ENCODE measurements at regions not wholly inside any gene's neighbourhood (a gene's known extent, or its start where the extent isn't known, plus 50 kb on each side); places are given as distances from the start of the nearest gene placed in this dataset.

DNA sequence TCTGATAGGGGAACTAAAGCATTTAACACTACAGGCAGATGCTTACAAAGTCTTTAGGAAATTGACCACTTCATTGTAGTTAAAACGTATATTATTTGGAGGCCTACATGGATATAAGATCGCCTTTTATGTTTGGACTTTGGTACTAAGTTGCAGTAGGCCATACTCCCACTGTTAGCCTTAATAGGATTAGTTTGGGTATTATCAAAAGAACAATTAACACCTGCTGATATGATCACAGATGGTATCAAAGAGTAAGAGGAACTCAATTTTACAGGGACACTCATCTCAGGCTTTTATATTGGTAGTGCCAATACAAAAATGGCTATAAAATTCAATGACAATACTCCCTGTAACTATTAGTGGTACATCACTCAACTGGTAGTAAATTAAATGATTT lies 1183.0 kb downstream of the MAT2B start:
- no peak for DNase-seq (ENCODE audit: low spot score)

DNA sequence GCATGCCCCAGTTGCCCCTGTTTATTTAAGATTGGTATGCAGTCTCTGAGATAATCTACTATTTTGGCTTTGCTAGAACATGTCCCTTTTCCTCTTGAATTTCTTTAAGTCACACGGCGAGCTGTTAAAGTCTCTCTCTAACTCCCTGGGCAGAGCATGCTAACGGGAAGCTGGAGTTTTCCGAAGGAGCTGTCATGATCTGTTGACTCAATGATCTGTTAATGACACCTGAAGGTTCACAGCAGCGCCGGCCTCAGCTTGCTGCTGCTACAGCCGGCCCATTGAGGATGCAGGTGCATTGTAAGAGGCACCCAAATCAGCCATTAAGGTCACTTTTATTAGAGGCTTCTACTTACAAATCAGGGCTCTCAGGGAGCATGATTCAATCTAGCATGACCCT lies 1203.4 kb downstream of the MAT2B start:
- DNase-seq (ENCODE audit: low spot score): no peak

DNA sequence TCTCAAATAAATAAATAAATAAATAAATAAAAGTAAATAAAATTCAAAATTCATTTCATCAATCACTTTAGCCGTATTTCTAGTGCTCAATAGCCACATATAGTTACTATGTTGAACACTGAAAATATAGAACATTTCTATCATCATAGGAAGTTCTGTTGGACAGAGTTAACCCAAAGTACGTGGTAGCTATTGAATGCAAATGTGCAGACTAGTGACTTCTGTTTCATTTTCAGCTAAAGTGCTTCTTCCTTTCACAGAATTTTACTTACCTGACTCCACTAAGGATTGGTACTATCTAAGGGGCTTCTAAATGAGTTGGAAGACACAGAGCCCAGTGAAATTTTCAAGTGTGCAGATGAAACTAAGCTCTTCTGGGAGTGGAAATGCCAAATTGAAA lies 1208.3 kb downstream of the MAT2B start:
- no peak for DNase-seq (ENCODE audit: low spot score)

DNA sequence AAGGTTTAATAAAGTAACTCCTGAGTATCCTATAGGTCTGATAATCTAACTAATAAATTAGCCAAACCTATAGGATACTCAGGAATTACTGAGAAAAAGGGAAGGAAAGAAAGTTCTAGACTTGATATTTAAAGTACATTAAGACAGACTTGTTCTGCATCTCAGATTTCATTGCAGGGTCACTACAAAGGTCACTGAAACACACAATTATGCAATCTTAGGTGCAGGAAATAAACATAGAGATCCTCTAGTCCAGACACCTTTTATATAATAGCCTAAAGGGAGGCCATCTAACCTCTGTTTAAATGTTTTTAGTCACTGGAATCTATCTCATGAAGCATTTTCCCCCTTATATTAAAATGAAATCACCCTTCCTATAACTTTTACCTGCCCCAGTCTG lies 1215.7 kb downstream of the MAT2B start:
- DNase-seq (ENCODE audit: low spot score): no peak

DNA sequence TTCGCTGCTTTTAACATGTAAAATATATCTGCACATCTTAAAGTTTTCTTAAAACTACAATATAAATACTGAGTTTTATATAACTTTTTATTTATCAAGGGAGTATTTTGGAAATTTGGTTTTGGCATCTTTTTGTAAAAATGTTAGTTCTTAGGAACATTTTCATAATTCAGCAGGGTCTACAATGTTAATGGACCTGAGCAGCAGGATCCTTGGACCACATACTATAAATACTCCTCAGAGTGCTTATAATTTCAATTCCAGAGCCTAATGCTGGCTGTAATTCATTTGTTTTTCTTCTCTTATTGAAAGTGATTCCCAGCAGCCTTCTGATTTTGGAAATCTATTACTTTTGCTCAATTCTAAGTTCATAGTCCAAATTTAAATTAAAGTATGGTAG lies 1216.2 kb downstream of the MAT2B start:
- DNase-seq (ENCODE audit: low spot score): no peak

DNA sequence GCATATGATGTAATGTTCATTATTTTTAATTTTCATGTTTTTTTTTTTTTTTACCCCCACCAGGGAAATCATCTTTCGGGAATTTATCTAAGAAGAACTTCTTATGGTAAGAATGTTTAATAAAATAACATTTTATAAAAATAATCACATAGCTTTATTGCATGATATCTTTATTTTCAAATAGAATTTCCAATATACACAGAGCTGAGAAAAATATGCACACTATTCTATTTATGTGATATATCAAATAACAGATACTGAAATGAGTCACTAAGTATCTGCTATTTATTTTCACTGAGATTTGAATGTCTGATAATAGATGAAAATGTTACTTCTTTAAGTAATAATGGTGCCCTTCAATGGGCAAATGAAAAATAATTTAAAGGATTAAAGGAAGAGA lies 1217.3 kb downstream of the MAT2B start:
- DNase-seq (ENCODE audit: low spot score): no peak

DNA sequence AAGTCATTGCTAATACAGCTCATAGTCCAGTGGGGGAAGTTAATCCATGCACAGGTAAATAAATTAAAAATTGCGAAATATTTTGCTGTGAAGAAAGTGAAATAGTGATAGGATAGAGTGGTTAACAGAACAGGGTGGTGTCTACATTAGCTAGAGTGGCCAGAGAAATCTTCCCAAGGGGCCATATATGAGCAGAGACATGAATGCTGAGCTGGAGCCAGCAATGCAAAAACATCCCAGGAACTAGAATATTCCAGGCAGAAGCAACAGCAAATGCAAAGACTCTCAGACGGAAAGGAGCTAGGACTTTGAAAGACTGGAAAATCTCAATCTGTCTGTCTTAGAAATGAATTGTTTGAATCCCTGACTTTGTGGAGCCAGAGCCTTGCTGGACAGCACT lies 1221.6 kb downstream of the MAT2B start:
- no peak for DNase-seq (ENCODE audit: low spot score)

DNA sequence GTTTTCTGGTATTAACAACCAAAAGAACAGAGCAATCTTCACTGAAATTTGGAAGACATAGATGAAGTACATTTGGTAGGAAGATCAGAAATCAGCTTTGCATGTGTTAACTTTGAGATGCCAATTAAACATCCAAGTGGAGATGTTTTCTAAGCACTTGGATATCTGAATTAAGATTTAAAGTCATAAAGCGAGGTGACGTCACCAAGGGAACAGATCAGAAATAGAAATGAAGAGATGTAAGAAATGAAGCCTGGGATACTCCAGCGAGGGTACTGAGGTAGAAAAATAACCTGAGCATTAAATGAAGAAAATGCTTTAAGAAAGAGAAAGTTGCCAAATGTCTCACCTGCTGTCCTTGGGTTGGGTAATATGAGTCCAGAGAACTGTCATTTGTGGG lies 1223.3 kb downstream of the MAT2B start:
- no peak for DNase-seq (ENCODE audit: low spot score)

DNA sequence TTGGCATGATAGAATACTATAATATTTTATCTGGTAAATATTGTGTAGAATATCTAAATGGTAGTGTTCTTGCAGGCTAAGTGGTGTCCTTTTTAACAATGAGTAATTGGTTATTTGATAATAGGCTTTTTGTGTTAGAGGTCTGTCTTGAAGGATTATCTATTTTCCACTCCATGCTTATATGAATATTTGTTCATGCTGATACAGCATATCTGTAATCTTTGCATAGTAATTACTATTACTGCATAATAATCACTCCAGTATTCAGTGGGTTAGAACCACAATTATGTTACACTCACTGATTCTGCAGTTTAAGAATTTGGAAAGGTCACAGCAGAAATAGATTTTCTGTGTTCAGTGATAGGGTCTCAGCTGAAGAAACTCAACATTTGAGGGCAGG lies 1229.9 kb downstream of the MAT2B start:
- no peak for DNase-seq (ENCODE audit: low spot score)

DNA sequence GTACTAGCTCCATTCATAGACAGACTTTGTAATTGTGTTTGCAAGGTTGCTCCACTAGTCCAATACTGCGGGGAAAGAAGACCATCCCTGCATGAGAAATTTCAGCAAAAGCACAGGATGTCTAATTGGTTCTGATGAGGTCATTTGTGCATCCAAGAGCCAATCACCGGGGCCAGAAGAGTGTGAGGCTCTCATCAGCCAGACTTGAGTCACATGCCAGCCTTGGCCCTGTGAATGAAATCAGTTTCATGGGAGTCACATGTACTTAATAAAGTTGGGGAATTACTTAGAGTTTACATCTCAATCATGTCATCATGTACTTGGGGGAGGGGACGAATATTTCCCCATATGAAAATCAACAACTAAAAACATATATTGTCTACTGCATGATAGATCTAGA lies 1236.0 kb downstream of the MAT2B start:
- no peak for DNase-seq (ENCODE audit: low spot score)

DNA sequence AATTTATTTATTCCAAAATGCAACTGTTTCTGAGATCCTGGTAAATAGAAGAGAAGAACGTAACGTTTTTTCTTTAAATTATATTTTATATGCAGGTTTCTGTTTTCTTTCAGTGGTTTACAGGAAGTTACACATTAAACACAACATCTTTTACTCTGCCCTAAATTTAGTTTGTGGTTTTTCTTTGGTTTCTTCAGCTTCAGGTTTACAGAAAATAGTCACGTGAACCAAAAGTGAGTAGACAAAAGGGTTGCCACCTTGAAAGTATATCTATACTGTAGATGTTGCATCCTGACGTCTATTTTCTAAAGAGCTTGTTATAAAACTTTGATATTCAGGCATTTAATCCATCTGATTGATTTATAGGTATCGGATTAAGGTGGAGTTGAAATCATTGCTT lies 1236.6 kb downstream of the MAT2B start:
- no peak for DNase-seq (ENCODE audit: low spot score)

DNA sequence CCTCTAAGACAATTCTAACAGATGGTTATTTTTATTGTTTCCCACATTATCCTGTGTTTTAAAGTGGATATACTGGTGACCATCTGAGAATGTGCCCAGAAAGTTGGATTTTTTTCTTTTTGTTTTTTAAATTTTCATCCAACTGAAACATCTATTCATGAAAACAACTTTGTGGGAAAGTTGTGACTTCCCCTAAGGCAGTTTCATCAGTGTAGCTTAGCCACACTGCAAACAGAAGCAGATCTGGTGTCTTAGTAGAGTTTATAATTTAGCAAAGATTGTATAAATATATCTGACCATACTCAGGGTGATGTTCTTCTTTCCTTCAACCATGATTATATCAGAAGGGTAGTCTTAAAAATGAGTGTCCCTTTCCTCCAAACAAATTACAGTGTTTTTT lies 1241.3 kb downstream of the MAT2B start:
- no peak for DNase-seq (ENCODE audit: low spot score)

DNA sequence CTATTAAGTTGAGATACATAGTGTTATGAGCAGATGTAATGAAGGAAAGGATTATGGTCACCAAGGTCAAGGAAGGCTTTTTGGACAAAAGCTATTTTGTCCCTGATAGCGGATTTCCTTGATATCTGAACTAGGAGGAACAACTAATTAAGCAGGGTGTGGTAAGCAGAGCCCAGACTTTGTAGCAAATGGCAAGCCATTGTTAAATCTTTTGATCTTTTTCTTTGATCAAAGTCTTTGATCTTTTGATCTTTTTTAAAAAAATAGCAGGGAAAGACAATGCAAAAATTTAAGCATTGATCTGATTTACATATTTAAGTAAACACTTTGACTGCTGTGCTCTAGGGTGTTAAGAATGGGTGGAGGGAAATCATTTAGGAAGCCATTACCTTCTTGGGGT lies 1242.0 kb downstream of the MAT2B start:
- DNase-seq (ENCODE audit: low spot score): no peak

DNA sequence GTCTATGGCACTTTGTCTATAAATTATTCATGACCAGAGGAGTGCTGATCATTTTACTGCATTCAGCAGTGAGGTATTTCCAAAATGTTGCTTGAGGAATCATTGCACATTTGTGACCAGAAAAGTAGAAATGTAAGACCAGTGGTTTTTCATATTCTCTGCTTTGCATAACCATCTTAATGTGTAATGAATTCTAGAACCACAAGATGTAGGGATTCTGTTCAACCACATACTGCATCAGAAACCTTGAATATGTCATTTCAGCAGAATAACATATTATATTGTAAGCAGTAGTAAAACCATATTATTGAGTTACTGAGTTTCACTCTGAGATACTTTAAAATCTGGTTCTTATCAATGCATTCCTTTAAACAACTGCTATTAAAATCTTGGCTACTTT lies 1243.4 kb downstream of the MAT2B start:
- no peak for DNase-seq (ENCODE audit: low spot score)

DNA sequence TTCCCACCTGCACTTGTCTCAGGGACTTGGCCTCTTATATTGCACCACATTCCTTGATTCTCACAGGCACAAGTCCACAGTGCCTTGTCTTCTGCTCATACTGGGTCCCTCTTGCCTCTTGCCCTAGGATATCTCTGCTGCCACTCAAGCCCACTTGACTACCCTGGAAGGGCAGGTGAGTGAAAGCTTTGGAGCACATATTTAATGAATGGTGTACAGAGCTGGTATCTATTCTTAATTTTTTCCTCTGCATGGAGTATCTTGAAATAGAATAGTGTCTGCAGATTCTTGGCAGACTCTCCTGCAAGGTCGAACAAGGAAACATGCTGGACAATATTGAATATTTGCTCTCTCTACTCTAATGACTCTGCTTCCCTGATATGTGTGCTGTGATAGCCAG lies 1248.0 kb downstream of the MAT2B start:
- DNase-seq (ENCODE audit: low spot score): no peak

DNA sequence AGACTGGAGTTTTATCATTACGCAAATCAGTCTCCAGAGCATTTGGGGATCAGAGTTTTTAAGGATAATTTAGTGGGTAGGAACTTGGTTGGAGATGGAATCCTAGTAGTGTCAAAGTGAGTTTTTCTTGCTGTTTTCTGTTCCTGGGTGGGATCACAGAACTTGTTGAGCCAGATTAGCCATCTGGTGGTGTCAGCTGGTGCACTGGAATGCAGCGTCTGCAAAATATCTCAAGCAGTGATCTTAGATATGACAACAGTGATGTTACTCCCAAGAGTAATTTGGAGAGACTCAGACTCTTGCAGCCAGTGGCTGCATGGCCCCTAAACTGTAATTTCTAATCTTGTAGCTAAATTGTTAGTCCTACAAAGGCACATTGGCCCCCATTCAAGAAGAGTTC lies 1257.8 kb downstream of the MAT2B start:
- DNase-seq (ENCODE audit: low spot score): no peak

DNA sequence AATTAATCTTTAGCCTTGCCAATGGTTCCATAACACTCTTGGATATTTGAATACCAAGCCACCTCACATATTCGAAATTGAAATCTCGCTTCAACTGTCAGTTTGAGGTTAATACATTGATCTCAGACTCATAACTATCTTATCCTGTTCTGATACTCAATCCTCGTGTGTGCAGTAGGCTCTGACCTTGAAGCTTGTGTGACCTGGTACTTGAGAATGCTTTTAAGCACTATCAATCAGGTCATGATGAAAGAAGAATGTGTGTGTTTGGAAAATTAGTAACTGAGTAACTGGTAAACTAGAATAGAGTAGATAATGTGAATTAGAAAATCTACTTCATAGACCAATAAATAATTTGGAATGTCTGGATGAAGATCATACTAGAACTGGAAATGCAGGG lies 1266.7 kb downstream of the MAT2B start:
- DNase-seq (ENCODE audit: low spot score): no peak

DNA sequence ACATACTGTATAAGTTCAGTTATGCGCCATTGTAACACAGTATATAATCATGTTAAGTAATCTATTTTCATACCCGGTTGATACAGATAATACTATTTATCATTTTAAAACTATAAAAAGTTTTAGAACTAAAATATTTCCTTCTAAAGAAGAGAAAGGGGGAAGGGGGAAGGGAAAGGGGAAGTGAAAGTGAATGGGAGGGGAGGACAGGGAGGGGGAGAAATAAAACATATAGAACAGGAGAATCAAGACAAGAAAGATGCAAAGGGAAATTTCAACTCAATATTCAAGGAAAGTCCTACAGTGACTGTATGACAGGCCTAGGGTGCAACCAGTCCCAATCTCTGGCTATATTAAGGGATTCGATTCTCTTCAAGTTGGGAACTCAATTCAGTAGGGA lies 1278.8 kb downstream of the MAT2B start:
- DNase-seq (ENCODE audit: low spot score): no peak

DNA sequence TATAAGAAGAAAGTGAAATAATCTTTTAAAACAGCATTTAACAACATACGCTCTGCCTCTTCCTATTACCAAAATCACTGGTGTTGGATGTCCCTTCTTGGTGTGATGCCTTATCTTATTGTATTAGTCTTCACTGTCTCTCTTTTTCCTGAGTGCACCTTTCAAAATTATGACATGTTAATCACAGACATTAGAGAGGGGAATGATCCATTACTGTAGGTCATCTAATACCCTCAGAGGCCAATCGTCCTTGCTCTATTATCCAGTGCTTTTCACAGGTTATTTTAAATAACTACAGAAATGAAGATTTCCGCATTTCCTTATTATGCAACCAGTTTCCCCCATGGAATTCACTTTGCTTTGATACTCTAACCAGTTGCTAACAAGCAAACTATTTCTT lies 1292.7 kb downstream of the MAT2B start:
- DNase-seq (ENCODE audit: low spot score): no peak

DNA sequence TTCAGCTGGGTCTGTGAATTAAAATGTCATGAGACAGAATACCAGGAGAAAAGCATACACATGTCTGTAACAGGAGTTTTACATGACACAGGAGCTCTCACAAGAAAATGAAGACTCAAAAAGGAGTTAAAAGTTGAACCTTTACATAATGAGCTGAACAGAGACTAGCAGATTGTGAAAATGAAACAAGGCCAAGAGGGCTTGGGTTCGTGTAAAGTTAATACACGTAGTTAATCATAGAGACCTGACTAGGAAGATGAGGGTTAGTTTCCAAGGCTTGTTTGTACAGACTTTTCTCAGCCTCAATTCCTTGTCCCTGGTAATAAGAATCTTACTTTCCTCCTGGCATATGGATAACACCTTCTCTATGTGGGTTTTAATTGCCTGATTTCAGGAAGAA lies 1294.0 kb downstream of the MAT2B start:
- DNase-seq (ENCODE audit: low spot score): no peak

DNA sequence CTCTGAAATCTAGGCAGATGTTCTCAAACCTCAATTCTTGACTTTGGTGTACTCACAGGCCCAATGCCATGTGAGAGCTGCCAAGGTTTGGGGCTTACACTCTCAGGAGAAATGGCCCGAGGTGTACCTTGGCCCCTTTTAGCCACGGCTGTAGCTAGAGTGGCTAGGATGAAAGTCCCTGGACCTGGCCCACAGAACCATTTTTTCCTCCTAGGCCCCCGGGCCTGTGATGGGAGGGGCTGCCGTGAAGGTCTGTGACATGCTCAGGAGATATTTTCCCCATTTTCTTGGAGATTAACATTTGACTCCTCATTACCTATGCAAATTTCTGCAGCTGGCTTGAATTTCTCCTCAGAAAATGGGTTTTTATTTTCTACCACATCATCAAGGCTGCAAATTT lies 1296.5 kb downstream of the MAT2B start:
- no peak for DNase-seq (ENCODE audit: low spot score)

DNA sequence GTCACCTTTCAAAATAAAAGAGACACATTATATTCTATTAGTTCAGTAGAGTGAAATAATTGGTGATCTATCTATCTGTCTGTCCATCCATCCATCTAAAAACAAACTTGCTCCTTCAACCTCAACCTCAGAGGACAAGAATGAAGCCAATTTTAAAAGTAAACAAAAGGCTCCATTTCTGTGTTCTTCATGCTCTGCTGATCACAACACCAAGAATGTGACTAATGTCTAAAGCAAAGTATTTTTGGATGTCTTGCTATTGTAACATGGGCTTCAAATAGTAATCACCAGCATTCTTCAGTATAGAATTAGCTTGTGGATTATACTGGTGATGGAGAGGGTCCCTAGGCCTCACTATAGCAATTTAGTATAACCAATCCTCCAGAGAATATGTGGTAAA lies 1304.4 kb downstream of the MAT2B start:
- no peak for DNase-seq (ENCODE audit: low spot score)

DNA sequence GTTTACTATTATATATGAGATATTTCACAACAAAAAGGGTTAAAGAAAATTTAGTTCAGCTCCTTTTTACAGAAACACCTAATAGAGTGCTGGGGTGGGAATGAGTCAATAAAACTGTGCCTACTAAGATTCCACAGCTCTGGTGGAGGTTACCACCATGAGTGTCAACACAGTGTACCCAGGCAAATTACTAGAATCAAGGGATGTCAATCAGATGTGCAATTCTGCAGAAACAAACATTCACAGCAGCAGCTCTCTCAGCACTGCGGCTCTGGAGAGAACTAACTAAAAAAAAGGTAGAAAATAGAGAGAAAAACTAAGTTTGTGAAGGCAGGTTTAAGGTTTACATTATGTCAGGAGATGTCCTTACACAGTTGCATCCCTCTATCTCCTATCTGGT lies 1313.0 kb downstream of the MAT2B start:
- DNase-seq (ENCODE audit: low spot score): no peak

DNA sequence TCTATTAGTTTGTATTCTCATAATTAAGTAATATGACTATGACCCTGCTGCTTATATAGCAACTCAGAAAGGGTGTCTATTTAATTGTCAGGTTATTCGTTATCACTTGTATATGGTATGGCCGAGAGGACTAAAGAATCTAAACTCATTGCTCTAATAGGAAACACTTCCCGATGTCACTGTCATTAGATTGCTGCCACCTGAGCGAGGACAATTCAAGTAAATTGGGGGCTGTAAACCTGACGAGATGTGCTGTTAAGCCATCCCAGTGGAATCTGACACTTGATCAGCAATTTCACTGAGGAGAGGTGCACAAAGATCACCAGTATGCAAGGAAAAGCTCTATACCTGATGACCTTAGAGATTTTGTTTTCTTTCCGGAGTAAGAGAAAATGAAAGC lies 1319.3 kb downstream of the MAT2B start:
- no peak for DNase-seq (ENCODE audit: low spot score)

DNA sequence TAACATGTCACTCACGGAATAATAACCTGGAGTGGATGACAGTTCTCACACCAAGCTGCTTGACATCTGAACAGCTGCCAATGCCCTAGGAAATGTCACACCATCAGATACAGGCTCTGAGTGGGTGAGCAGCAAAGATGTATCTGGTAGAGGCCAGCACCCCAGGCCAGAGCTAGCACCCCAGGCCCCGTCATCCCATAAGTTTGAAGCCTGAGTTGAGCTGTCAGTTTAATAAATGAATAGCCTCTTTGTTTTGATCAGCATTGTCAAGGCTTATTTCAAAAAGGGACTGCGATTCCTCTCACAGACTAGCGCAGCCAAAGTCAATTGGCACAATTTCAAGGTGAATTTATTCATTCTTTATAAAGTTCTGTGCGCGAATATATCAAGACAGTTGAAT lies 1327.1 kb downstream of the MAT2B start:
- no peak for DNase-seq (ENCODE audit: low spot score)

DNA sequence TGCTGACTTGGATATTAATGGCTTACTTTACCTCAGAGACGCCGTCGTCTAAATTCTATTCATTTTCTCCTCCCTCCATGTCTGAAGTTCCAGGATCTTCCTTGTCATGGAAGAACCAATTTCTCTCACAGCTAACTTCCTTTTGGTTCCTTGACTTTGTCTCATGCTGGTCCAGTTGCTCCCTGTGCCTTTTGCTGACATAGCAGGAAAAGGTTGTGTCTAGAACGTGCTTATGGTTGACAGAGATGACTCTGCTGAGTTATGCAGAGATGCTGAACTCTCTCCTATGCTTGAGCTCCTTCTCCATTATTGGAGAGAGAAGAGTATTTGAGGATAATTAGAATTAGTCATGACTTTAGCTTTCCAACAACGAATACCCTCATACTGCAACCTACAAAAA lies 1338.9 kb downstream of the MAT2B start:
- no peak for DNase-seq (ENCODE audit: low spot score)
